GM23338 (cell line): ENCODE measurements at regions not wholly inside any gene's neighbourhood (a gene's known extent, or its start where the extent isn't known, plus 50 kb on each side); places are given as distances from the start of the nearest gene placed in this dataset.
"Not testable (repeated sequence)": the region's sequence is repeated elsewhere in the genome, so short reads cannot be mapped to it uniquely, and the experiment has no call there.

Source experiments
- ATAC-seq: fragments of 200-7000 bp; cut with Tn5 transposase; 3 replicates; pipeline ENCODE4 v1.9.1; 2020
- DNase-seq: peaks from one replicate; pipeline ENCODE4 v3.0.0-alpha.2; 2015; ENCODE audit warnings: low spot score
- H2AFZ ChIP-seq: fragments of 200-600 bp; sonication (generic); 2 replicates; pipeline ENCODE4 v1.8.0; 2016; ENCODE audit warnings: antibody characterized with exemption, mild to moderate bottlenecking, moderate library complexity
- H3F3A ChIP-seq: fragments of 200-600 bp; sonication (generic); replicated peaks from 2 replicates; pipeline ENCODE4 v1.8.0; 2017; ENCODE audit warnings: antibody characterized with exemption, mixed run types, low read depth
- H3K27ac ChIP-seq: fragments of 200-600 bp; sonication (generic); 2 replicates; pipeline ENCODE4 v1.6.1; 2016; ENCODE audit warnings: low read depth
- H3K27me3 ChIP-seq: fragments of 200-600 bp; sonication (generic); 2 replicates; pipeline ENCODE4 v1.8.0; 2016; ENCODE audit warnings: mild to moderate bottlenecking, mixed run types, moderate library complexity; ENCODE audit not compliant: insufficient read depth
- H3K36me3 ChIP-seq: fragments of 200-600 bp; sonication (generic); 2 replicates; pipeline ENCODE4 v1.8.0; 2016; ENCODE audit warnings: mild to moderate bottlenecking; ENCODE audit not compliant: insufficient read depth
- H3K4me1 ChIP-seq: fragments of 200-600 bp; sonication (generic); 2 replicates; pipeline ENCODE4 v1.8.0; 2016; ENCODE audit warnings: mild to moderate bottlenecking, moderate library complexity; ENCODE audit not compliant: insufficient read depth
- H3K4me2 ChIP-seq: fragments of 200-600 bp; sonication (generic); 2 replicates; pipeline ENCODE4 v1.7.1; 2017; ENCODE audit warnings: mixed run types
- H3K4me3 ChIP-seq: fragments of 200-600 bp; sonication (generic); 2 replicates; pipeline ENCODE4 v1.6.1; 2016; ENCODE audit warnings: mixed run types
- H3K79me2 ChIP-seq: fragments of 200-600 bp; sonication (generic); replicated peaks from 2 replicates; pipeline ENCODE4 v1.8.0; 2017; ENCODE audit warnings: mild to moderate bottlenecking; ENCODE audit not compliant: insufficient read depth
- H3K9me2 ChIP-seq: fragments of 200-600 bp; sonication (generic); 2 replicates; pipeline ENCODE4 v1.8.0; 2017; ENCODE audit not compliant: insufficient read depth
- H4K20me1 ChIP-seq: fragments of 200-600 bp; sonication (generic); replicated peaks from 2 replicates; pipeline ENCODE4 v1.8.0; 2017; ENCODE audit warnings: mild to moderate bottlenecking; ENCODE audit not compliant: insufficient read depth
- H3K27ac Mint-ChIP-seq: 2 replicates; pipeline ENCODE4 v1.8.0; 2020; ENCODE audit warnings: inconsistent platforms, mild to moderate bottlenecking, moderate library complexity, mixed read lengths
- H3K27me3 Mint-ChIP-seq: 3 replicates; pipeline ENCODE4 v1.8.0; 2022; ENCODE audit warnings: low read depth, mild to moderate bottlenecking, moderate library complexity, mixed read lengths, inconsistent platforms; ENCODE audit not compliant: insufficient read depth, poor library complexity
- H3K36me3 Mint-ChIP-seq: 3 replicates; pipeline ENCODE4 v1.8.0; 2021; ENCODE audit warnings: low read depth, mild to moderate bottlenecking, inconsistent platforms, moderate library complexity, mixed read lengths
- H3K4me1 Mint-ChIP-seq: 3 replicates; pipeline ENCODE4 v1.8.0; 2020; ENCODE audit warnings: mild to moderate bottlenecking, inconsistent platforms, mixed read lengths
- H3K4me3 Mint-ChIP-seq: 3 replicates; pipeline ENCODE4 v1.8.0; 2021; ENCODE audit warnings: moderate library complexity, mild to moderate bottlenecking, inconsistent platforms, mixed read lengths
- H3K9me3 Mint-ChIP-seq: 3 replicates; pipeline ENCODE4 v1.8.0; 2020; ENCODE audit warnings: moderate library complexity, mild to moderate bottlenecking, inconsistent platforms, mixed read lengths
- CREB1 ChIP-seq: fragments of 250-450 bp; sonication (Bioruptor Pico); IDR thresholded peaks from 2 replicates; pipeline ENCODE4 v1.5.0; 2020; ENCODE audit warnings: low read depth, mild to moderate bottlenecking, moderate library complexity
- EZH2 ChIP-seq: fragments of 200-600 bp; sonication (generic); IDR thresholded peaks from one replicate; pipeline ENCODE4 v1.8.0; 2017; ENCODE audit warnings: antibody characterized with exemption, mild to moderate bottlenecking, low read depth; ENCODE audit not compliant: unreplicated experiment
- EZH2phosphoT487 ChIP-seq: fragments of 200-600 bp; sonication (generic); IDR thresholded peaks from one replicate; pipeline ENCODE4 v1.8.1; 2018; ENCODE audit warnings: antibody characterized with exemption; ENCODE audit not compliant: unreplicated experiment
- NANOG ChIP-seq: IDR thresholded peaks from 2 replicates; pipeline ENCODE4 v1.6.1; 2016; ENCODE audit warnings: antibody characterized with exemption, borderline replicate concordance
- POLR2AphosphoS5 ChIP-seq: IDR thresholded peaks from 2 replicates; pipeline ENCODE4 v1.6.1; 2016; ENCODE audit warnings: antibody characterized with exemption, low read depth
- ZNF462 ChIP-seq: fragments of 250-450 bp; sonication (Bioruptor Pico); IDR thresholded peaks from 2 replicates; pipeline ENCODE4 v1.5.0; 2020; ENCODE audit warnings: mild to moderate bottlenecking, moderate library complexity
- TF ChIP-seq, protein P1 (sequence below): IDR thresholded peaks from 2 replicates; pipeline ENCODE4 v1.6.1; 2016; ENCODE audit warnings: antibody characterized with exemption
- TF ChIP-seq, protein P2 (sequence below), 2 experiments: fragments of 200-600 bp in 1 of 2; sonication (generic) in 1 of 2; conservative IDR thresholded peaks; 2 replicates each; pipeline versions ENCODE4 v1.5.1 to v1.6.1; 2016 to 2017; ENCODE audit warnings: antibody characterized with exemption in 2 of 2, low read depth in 2 of 2, mild to moderate bottlenecking in 2 of 2, moderate library complexity in 1 of 2

- no peak for TF ChIP-seq ZNF462 (CRISPR knock-in tag)
Observed at GRCh38 chrX:110541266-110541665, 182.6 kb downstream of the RTL9 start (continued).

- not testable (repeated sequence) for H3K27me3 ChIP-seq, H3K4me3 Mint-ChIP-seq, H3K4me2 ChIP-seq, H3K9me2 ChIP-seq, H3K9me3 Mint-ChIP-seq, H3K27ac ChIP-seq, DNase-seq, H2AFZ ChIP-seq, H3K4me1 ChIP-seq, H3K4me3 ChIP-seq, H3K36me3 ChIP-seq, ATAC-seq, H4K20me1 ChIP-seq, H3K27ac Mint-ChIP-seq, H3K79me2 ChIP-seq, H3K36me3 Mint-ChIP-seq, H3K4me1 Mint-ChIP-seq, H3K27me3 Mint-ChIP-seq, H3F3A ChIP-seq
Observed at GRCh38 chrX:110550854-110551253, 192.2 kb downstream of the RTL9 start.

DNA sequence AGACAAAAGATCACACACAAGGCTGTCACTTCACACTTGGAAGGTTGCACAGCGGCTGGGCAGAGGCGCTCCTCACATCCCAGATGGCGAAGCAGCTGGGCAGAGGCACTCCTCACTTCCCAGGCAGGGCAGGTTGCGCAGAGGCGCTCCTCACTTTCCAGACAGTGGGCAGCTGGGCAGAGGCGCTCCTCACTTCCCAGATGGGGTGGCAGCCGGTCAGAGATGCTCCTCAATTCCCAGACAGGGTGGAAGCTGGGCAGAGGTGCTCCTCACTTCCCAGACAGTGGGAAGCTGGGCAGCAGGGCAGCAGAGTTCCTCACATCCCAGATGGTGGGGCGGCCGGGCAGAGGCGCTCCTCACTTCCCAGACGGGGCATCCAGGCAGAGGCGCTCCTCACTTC is 199.2 kb downstream of the RTL9 start:
- Mint-ChIP-seq H3K4me1 (no peaks in the 10 kb centered on the region), H3K27ac (no peak overlapping the region), H3K9me3 (peaks cover 16% of the 10 kb centered on the region), H3K36me3 (peaks cover 3% of the 10 kb centered on the region; the same call in 1 of the 3 replicates), H3K27me3 (no peaks in the 10 kb centered on the region), H3K4me3 (no peak overlapping the region)
- H3K27ac ChIP-seq = no peak overlapping the region
- DNase-seq (no peak), ATAC-seq (no peak)
- H2AFZ ChIP-seq = no peak overlapping the region
- H3F3A ChIP-seq = no peaks in the 10 kb centered on the region
- no peaks in the 10 kb centered on the region for H3K9me2 ChIP-seq
- no peaks in the 10 kb centered on the region for H3K4me1 ChIP-seq
- no peak overlapping the region for H3K4me3 ChIP-seq
- no peak overlapping the region for H3K4me2 ChIP-seq
- no peaks in the 10 kb centered on the region for H3K79me2 ChIP-seq
- no peaks in the 10 kb centered on the region for H3K27me3 ChIP-seq
- no peaks in the 10 kb centered on the region for H4K20me1 ChIP-seq
- no peaks in the 10 kb centered on the region for H3K36me3 ChIP-seq
- TF ChIP-seq EZH2phosphoT487 = no peak
- TF ChIP-seq POLR2AphosphoS5 = no peak
- TF ChIP-seq CREB1 (CRISPR knock-in tag) = no peak
- no peak for TF ChIP-seq NANOG
- no peak for TF ChIP-seq EZH2
- TF ChIP-seq, protein P1, sequence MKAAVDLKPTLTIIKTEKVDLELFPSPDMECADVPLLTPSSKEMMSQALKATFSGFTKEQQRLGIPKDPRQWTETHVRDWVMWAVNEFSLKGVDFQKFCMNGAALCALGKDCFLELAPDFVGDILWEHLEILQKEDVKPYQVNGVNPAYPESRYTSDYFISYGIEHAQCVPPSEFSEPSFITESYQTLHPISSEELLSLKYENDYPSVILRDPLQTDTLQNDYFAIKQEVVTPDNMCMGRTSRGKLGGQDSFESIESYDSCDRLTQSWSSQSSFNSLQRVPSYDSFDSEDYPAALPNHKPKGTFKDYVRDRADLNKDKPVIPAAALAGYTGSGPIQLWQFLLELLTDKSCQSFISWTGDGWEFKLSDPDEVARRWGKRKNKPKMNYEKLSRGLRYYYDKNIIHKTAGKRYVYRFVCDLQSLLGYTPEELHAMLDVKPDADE = no peak
- TF ChIP-seq, protein P2, sequence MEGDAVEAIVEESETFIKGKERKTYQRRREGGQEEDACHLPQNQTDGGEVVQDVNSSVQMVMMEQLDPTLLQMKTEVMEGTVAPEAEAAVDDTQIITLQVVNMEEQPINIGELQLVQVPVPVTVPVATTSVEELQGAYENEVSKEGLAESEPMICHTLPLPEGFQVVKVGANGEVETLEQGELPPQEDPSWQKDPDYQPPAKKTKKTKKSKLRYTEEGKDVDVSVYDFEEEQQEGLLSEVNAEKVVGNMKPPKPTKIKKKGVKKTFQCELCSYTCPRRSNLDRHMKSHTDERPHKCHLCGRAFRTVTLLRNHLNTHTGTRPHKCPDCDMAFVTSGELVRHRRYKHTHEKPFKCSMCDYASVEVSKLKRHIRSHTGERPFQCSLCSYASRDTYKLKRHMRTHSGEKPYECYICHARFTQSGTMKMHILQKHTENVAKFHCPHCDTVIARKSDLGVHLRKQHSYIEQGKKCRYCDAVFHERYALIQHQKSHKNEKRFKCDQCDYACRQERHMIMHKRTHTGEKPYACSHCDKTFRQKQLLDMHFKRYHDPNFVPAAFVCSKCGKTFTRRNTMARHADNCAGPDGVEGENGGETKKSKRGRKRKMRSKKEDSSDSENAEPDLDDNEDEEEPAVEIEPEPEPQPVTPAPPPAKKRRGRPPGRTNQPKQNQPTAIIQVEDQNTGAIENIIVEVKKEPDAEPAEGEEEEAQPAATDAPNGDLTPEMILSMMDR (conservative IDR thresholded peaks at IDR 0.05; ENCODE audit: low read depth in 2 of 2) = no peak
